Osteoblast (primary cell): ENCODE measurements at regions not wholly inside any gene's neighbourhood (a gene's known extent, or its start where the extent isn't known, plus 50 kb on each side); places are given as distances from the start of the nearest gene placed in this dataset.

Experiments
- DNase-seq: peaks from one replicate; pipeline ENCODE4 v3.0.0; 2011; ENCODE audit warnings: low spot score, mixed read lengths; ENCODE audit not compliant: insufficient read length; ENCODE audit errors: missing footprints
- H2AFZ ChIP-seq: 2 replicates; pipeline ENCODE4 v1.6.0; 2011; ENCODE audit warnings: mild to moderate bottlenecking, low read length
- H3K27ac ChIP-seq: 2 replicates; pipeline ENCODE4 v1.5.1; 2011; ENCODE audit warnings: mild to moderate bottlenecking, low read depth, low read length, moderate library complexity
- H3K27me3 ChIP-seq: 2 replicates; pipeline ENCODE4 v1.6.0; 2012; ENCODE audit warnings: mild to moderate bottlenecking, control low read depth, inconsistent platforms, low read length, moderate library complexity; ENCODE audit not compliant: insufficient read depth
- H3K36me3 ChIP-seq: 2 replicates; pipeline ENCODE4 v1.5.1; 2011; ENCODE audit warnings: mild to moderate bottlenecking, low read length, control low read depth, moderate library complexity; ENCODE audit not compliant: insufficient read depth
- H3K4me1 ChIP-seq: 2 replicates; pipeline ENCODE4 v1.5.1; 2011; ENCODE audit warnings: mild to moderate bottlenecking, low read length, control low read depth, moderate library complexity; ENCODE audit not compliant: insufficient read depth
- H3K4me2 ChIP-seq: 2 replicates; pipeline ENCODE4 v1.6.0; 2011; ENCODE audit warnings: mild to moderate bottlenecking, low read length; ENCODE audit not compliant: insufficient read depth
- H3K4me3 ChIP-seq: fragments of 200-600 bp; sonication (generic); 3 replicates; pipeline ENCODE4 v1.5.1; 2012; ENCODE audit warnings: mild to moderate bottlenecking, low read length, inconsistent platforms; ENCODE audit not compliant: insufficient read depth
- H3K79me2 ChIP-seq: 2 replicates; pipeline ENCODE4 v1.6.0; 2012; ENCODE audit warnings: mild to moderate bottlenecking, low read length, control low read depth, inconsistent platforms; ENCODE audit not compliant: insufficient read depth
- H3K9me3 ChIP-seq: 2 replicates; pipeline ENCODE4 v1.5.1; 2011; ENCODE audit warnings: low read depth, low read length, control low read depth
- H4K20me1 ChIP-seq: 2 replicates; pipeline ENCODE4 v1.6.0; 2012; ENCODE audit warnings: mild to moderate bottlenecking, low read length, control low read depth; ENCODE audit not compliant: insufficient read depth
- TF ChIP-seq, protein P1 (sequence below): IDR thresholded peaks from 2 replicates; pipeline ENCODE4 v1.5.1; 2011; ENCODE audit warnings: mild to moderate bottlenecking, low read depth, low read length, moderate library complexity; ENCODE audit errors: extremely low read depth

DNA sequence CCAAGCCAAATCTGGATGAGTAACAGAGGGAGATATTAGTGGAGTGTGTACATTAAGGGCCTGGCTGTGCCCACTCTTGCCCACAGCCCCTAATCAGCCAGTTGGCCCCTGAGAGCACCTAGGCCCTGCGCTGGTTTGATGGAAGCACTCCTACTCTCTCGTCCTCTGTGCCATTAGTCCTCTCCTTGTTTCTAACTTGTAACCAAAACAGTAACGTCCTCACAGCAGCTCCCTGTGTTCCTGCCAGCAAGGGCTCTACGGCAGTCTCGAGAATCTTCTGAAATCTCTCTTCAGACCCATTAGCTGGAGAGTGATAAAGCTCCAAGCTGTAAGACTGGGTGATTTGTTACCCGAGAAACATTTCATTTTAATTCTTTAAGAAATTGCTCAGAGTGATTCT is 76.1 kb downstream of the LRRC30 start:
- no peaks in the 10 kb centered on the region for H3K9me3 ChIP-seq
- H3K4me3 ChIP-seq, result no peak overlapping the region
- no peak overlapping the region for H3K4me2 ChIP-seq
- H3K36me3 ChIP-seq, result no peaks in the 10 kb centered on the region
- DNase-seq, result no peak
- H2AFZ ChIP-seq, result no peak overlapping the region
- TF ChIP-seq, protein P1, sequence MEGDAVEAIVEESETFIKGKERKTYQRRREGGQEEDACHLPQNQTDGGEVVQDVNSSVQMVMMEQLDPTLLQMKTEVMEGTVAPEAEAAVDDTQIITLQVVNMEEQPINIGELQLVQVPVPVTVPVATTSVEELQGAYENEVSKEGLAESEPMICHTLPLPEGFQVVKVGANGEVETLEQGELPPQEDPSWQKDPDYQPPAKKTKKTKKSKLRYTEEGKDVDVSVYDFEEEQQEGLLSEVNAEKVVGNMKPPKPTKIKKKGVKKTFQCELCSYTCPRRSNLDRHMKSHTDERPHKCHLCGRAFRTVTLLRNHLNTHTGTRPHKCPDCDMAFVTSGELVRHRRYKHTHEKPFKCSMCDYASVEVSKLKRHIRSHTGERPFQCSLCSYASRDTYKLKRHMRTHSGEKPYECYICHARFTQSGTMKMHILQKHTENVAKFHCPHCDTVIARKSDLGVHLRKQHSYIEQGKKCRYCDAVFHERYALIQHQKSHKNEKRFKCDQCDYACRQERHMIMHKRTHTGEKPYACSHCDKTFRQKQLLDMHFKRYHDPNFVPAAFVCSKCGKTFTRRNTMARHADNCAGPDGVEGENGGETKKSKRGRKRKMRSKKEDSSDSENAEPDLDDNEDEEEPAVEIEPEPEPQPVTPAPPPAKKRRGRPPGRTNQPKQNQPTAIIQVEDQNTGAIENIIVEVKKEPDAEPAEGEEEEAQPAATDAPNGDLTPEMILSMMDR, result no peak
- H3K4me1 ChIP-seq, result no peaks in the 10 kb centered on the region
- no peaks in the 10 kb centered on the region for H3K79me2 ChIP-seq
- no peaks in the 10 kb centered on the region for H4K20me1 ChIP-seq
- H3K27me3 ChIP-seq, result no peaks in the 10 kb centered on the region
- H3K27ac ChIP-seq, result no peak overlapping the region

DNA sequence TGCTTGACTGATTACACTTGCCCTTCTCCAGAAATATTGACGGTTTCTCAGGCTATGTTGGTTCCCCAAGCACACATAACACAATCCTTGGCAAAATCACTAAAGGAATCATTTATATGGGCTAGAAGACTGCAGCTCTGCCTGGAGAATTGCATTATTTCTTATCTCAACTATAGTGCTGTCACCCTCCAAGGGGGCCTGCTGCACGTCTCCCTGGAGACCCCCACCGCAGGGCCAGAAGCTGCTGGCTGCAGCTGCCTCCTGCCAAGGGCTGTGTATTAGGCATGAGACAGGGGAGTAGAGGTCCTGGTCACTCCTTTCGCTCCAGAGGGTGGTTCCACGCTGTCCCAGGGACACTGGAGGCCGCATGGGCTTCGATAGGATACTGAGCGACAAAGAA is 76.6 kb downstream of the LRRC30 start:
- no peak for DNase-seq
- Histone ChIP-seq H2AFZ (no peak overlapping the region), H3K79me2 (no peaks in the 10 kb centered on the region), H4K20me1 (no peaks in the 10 kb centered on the region), H3K4me1 (no peaks in the 10 kb centered on the region), H3K36me3 (no peaks in the 10 kb centered on the region), H3K4me2 (no peak overlapping the region), H3K4me3 (no peak overlapping the region), H3K27ac (no peak overlapping the region), H3K9me3 (no peaks in the 10 kb centered on the region), H3K27me3 (no peaks in the 10 kb centered on the region)
- TF ChIP-seq, protein P1, result no peak

DNA sequence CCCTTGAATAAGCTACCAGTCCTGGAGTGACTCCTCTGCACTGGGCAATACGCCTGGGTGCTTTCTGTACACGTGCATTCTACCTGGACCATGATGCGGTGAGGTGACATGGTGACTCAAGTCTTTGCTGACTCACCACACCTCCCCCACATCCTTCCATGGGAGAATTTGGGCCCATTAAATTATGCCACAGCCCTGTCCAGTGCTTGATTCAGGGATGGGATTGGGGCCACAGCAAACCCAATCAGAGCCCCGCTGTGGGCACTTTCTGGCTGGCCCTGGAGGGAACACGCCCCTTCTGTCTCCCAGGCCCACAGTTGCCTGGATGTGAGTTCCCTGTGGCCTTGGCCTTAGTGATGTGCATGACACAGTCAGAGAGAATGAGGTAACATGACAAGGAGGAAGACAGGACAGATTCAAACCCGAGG is 86.9 kb downstream of the LRRC30 start:
- no peak overlapping the region for H3K4me2 ChIP-seq
- H3K27ac ChIP-seq, result no peak overlapping the region
- H3K4me3 ChIP-seq, result no peak overlapping the region
- TF ChIP-seq, protein P1, result no peak
- H3K36me3 ChIP-seq, result no peaks in the 10 kb centered on the region
- no peak for DNase-seq
- H3K27me3 ChIP-seq, result no peaks in the 10 kb centered on the region
- H4K20me1 ChIP-seq, result no peaks in the 10 kb centered on the region
- H3K9me3 ChIP-seq, result no peaks in the 10 kb centered on the region
- H3K4me1 ChIP-seq, result no peaks in the 10 kb centered on the region
- no peak overlapping the region for H2AFZ ChIP-seq
- H3K79me2 ChIP-seq, result no peaks in the 10 kb centered on the region

DNA sequence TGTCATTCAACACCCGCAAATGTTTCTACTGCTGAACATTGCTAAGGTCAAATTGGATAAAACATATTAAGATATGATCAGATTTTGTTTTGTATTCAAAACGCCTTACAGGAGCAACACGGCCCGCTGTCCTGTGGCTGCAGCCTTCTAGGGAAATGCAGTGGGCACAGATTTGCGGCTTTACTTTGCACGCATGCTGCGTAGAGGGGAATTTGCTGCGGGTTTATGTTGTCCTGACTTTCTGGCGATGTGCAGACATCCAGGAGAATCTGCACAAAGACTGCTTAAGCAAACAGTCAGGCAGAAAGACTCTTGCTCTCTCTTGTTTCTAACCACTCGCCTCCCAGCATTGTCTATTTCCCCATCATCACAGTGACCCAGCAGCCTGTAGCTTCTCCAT is 88.3 kb downstream of the LRRC30 start:
- Histone ChIP-seq H3K4me1 (no peaks in the 10 kb centered on the region), H3K4me3 (no peak overlapping the region), H3K79me2 (no peaks in the 10 kb centered on the region), H3K36me3 (no peaks in the 10 kb centered on the region), H3K27ac (no peak overlapping the region), H3K27me3 (no peaks in the 10 kb centered on the region), H4K20me1 (no peaks in the 10 kb centered on the region), H2AFZ (no peak overlapping the region), H3K9me3 (no peaks in the 10 kb centered on the region), H3K4me2 (no peak overlapping the region)
- no peak for DNase-seq
- TF ChIP-seq, protein P1, result no peak
